Subcutaneous abdominal adipose tissue (tissue), 5 donors: ENCODE measurements at regions not wholly inside any gene's neighbourhood (a gene's known extent, or its start where the extent isn't known, plus 50 kb on each side); places are given as distances from the start of the nearest gene placed in this dataset.
"Not testable (repeated sequence)": the region's sequence is repeated elsewhere in the genome, so short reads cannot be mapped to it uniquely, and the experiment has no call there.

Experiments used
- H3K27ac ChIP-seq: one replicate; pipeline ENCODE4 v1.7.0; 2013; ENCODE audit warnings: low read depth, mild to moderate bottlenecking, inconsistent platforms, low read length, moderate library complexity
- H3K27me3 ChIP-seq, 5 donors: one replicate each; pipeline ENCODE4 v1.7.0; 2013; ENCODE audit warnings: low read length in 5 of 5, inconsistent platforms in 1 of 5; ENCODE audit not compliant: control insufficient read depth in 5 of 5, insufficient read depth in 4 of 5
- H3K36me3 ChIP-seq, 5 donors: one replicate each; pipeline ENCODE4 v1.7.0; 2013; ENCODE audit warnings: low read length in 5 of 5; ENCODE audit not compliant: control insufficient read depth in 5 of 5, insufficient read depth in 5 of 5
- H3K4me1 ChIP-seq, 5 donors: one replicate each; pipeline ENCODE4 v1.7.0; 2013; ENCODE audit warnings: low read length in 5 of 5, mild to moderate bottlenecking in 3 of 5, moderate library complexity in 1 of 5; ENCODE audit not compliant: control insufficient read depth in 5 of 5, insufficient read depth in 5 of 5
- H3K4me3 ChIP-seq, 5 donors: one replicate each; pipeline ENCODE4 v1.7.0; 2013; ENCODE audit warnings: low read length in 5 of 5, low read depth in 1 of 5
- H3K9ac ChIP-seq, 5 donors: one replicate each; pipeline ENCODE4 v1.7.0; 2013; ENCODE audit warnings: low read length in 5 of 5, mild to moderate bottlenecking in 4 of 5, moderate library complexity in 3 of 5
- H3K9me3 ChIP-seq, 5 donors: one replicate each; pipeline ENCODE4 v1.7.0; 2013; ENCODE audit warnings: low read length in 5 of 5; ENCODE audit not compliant: control insufficient read depth in 5 of 5
- donor health status: healthy.
- donor health status: healthy.
- donor health status: healthy.
- donor health status: healthy.
- donor health status: healthy.

- Histone ChIP-seq H3K4me3 (no peak overlapping the region), H3K27ac (no peak overlapping the region), H3K36me3 (no peaks in the 10 kb centered on the region), H3K9ac (no peak overlapping the region), H3K4me1 (no peaks in the 10 kb centered on the region), H3K9me3 (no peaks in the 10 kb centered on the region), H3K27me3 (peaks cover 0 to 2% (median 0%) of the 10 kb centered on the region in 5 donors)
Observed at GRCh38 chr1:213786683-213787082, 201.1 kb upstream of the PROX1 start.

GRCh38 chr1:213790565-213790964 lies 197.2 kb upstream of the PROX1 start:
- Histone ChIP-seq H3K36me3 (no peaks in the 10 kb centered on the region), H3K27me3 (no peaks in the 10 kb centered on the region), H3K9ac (no peak overlapping the region), H3K4me1 (no peaks in the 10 kb centered on the region), H3K27ac (no peak overlapping the region), H3K4me3 (no peak overlapping the region), H3K9me3 (no peaks in the 10 kb centered on the region)

- no peak overlapping the region for H3K9ac ChIP-seq
- H3K4me1 ChIP-seq, result no peaks in the 10 kb centered on the region
- peaks cover 0 to 4% (median 2%) of the 10 kb centered on the region in 5 donors for H3K27me3 ChIP-seq
- no peaks in the 10 kb centered on the region for H3K36me3 ChIP-seq
- H3K4me3 ChIP-seq, result no peak overlapping the region
- no peak overlapping the region for H3K27ac ChIP-seq
- H3K9me3 ChIP-seq, result peaks cover 0 to 3% (median 0%) of the 10 kb centered on the region in 5 donors
Observed at GRCh38 chr1:213793482-213794067, 194.2 kb upstream of the PROX1 start.

GRCh38 chr1:213796525-213796924 lies 191.2 kb upstream of the PROX1 start:
- H3K9me3 ChIP-seq, result peaks cover 0 to 3% (median 0%) of the 10 kb centered on the region in 5 donors
- H3K36me3 ChIP-seq, result no peaks in the 10 kb centered on the region
- no peak overlapping the region for H3K4me3 ChIP-seq
- no peaks in the 10 kb centered on the region for H3K4me1 ChIP-seq
- no peak overlapping the region for H3K9ac ChIP-seq
- H3K27ac ChIP-seq, result no peak overlapping the region
- peaks cover 0 to 4% (median 2%) of the 10 kb centered on the region in 5 donors for H3K27me3 ChIP-seq

- H3K27ac ChIP-seq, H3K4me3 ChIP-seq, H3K9me3 ChIP-seq, H3K27me3 ChIP-seq, H3K4me1 ChIP-seq, H3K36me3 ChIP-seq, H3K9ac ChIP-seq: not testable (repeated sequence)
Observed at GRCh38 chr1:213808288-213808687, 179.5 kb upstream of the PROX1 start.

- Histone ChIP-seq H3K4me1 (no peaks in the 10 kb centered on the region), H3K27me3 (no peaks in the 10 kb centered on the region), H3K36me3 (no peaks in the 10 kb centered on the region), H3K9me3 (no peaks in the 10 kb centered on the region), H3K4me3 (no peak overlapping the region), H3K27ac (no peak overlapping the region), H3K9ac (no peak overlapping the region)
Observed at GRCh38 chr1:213817156-213817555, 170.6 kb upstream of the PROX1 start.

GRCh38 chr1:213820362-213821149 lies 167.2 kb upstream of the PROX1 start:
- no peak overlapping the region for H3K27ac ChIP-seq
- H3K4me3 ChIP-seq, result no peak overlapping the region
- H3K9me3 ChIP-seq, result no peaks in the 10 kb centered on the region
- H3K36me3 ChIP-seq, result no peaks in the 10 kb centered on the region
- peaks cover 0 to 3% (median 0%) of the 10 kb centered on the region in 5 donors for H3K27me3 ChIP-seq
- H3K9ac ChIP-seq, result no peak overlapping the region
- no peaks in the 10 kb centered on the region for H3K4me1 ChIP-seq

GRCh38 chr1:213821175-213821942 lies 166.4 kb upstream of the PROX1 start:
- no peaks in the 10 kb centered on the region for H3K36me3 ChIP-seq
- H3K27me3 ChIP-seq, result peaks cover 0 to 3% (median 0%) of the 10 kb centered on the region in 5 donors
- no peak overlapping the region for H3K9ac ChIP-seq
- no peak overlapping the region for H3K27ac ChIP-seq
- no peak overlapping the region for H3K4me3 ChIP-seq
- H3K4me1 ChIP-seq, result no peaks in the 10 kb centered on the region
- no peaks in the 10 kb centered on the region for H3K9me3 ChIP-seq

- peaks cover 0 to 3% (median 0%) of the 10 kb centered on the region in 5 donors for H3K27me3 ChIP-seq
- no peaks in the 10 kb centered on the region for H3K36me3 ChIP-seq
- no peaks in the 10 kb centered on the region for H3K4me1 ChIP-seq
- no peak overlapping the region for H3K9ac ChIP-seq
- H3K4me3 ChIP-seq, result no peak overlapping the region
- no peaks in the 10 kb centered on the region for H3K9me3 ChIP-seq
- H3K27ac ChIP-seq, result no peak overlapping the region
Observed at GRCh38 chr1:213821943-213822334, 165.8 kb upstream of the PROX1 start.

- H3K4me3 ChIP-seq, result no peak overlapping the region
- no peaks in the 10 kb centered on the region for H3K4me1 ChIP-seq
- peaks cover 0 to 8% (median 4%) of the 10 kb centered on the region in 5 donors for H3K9me3 ChIP-seq
- H3K27ac ChIP-seq, result no peak overlapping the region
- H3K27me3 ChIP-seq, result peaks cover 0 to 3% (median 0%) of the 10 kb centered on the region in 5 donors
- no peak overlapping the region for H3K9ac ChIP-seq
- no peaks in the 10 kb centered on the region for H3K36me3 ChIP-seq
Observed at GRCh38 chr1:213826891-213827290, 160.9 kb upstream of the PROX1 start.
